Activated CD4-positive, alpha-beta T cell treated with anti-CD3 and anti-CD28 coated beads, Interleukin-2, amount 10 ng/mL, durations not matched to agents 24 days and 14 days (primary cell): ENCODE measurements at regions not wholly inside any gene's neighbourhood (a gene's known extent, or its start where the extent isn't known, plus 50 kb on each side); places are given as distances from the start of the nearest gene placed in this dataset.

Experiments used
- DNase-seq: peaks from one replicate; pipeline ENCODE4 v3.0.0; 2022
- H3K27ac Mint-ChIP-seq: one replicate; pipeline ENCODE4 v1.8.0; 2022; ENCODE audit warnings: mild to moderate bottlenecking, mixed read lengths
- H3K27me3 Mint-ChIP-seq: one replicate; pipeline ENCODE4 v1.8.0; 2022; ENCODE audit warnings: mixed read lengths
- H3K36me3 Mint-ChIP-seq: one replicate; pipeline ENCODE4 v1.8.0; 2022; ENCODE audit warnings: low read depth, mild to moderate bottlenecking, mixed read lengths
- H3K4me1 Mint-ChIP-seq: one replicate; pipeline ENCODE4 v1.8.0; 2021; ENCODE audit warnings: mixed read lengths
- H3K4me3 Mint-ChIP-seq: one replicate; pipeline ENCODE4 v1.8.0; 2022; ENCODE audit warnings: mild to moderate bottlenecking, moderate library complexity, mixed read lengths
- H3K9me3 Mint-ChIP-seq: one replicate; pipeline ENCODE4 v1.8.0; 2021; ENCODE audit warnings: mixed read lengths
- intact Hi-C: fragments of 100-400 bp; cut with micrococcal nuclease; formaldehyde crosslinking; loops from one replicate; pipeline ENCODE4 v1.15.1; 2023

- Mint-ChIP-seq H3K9me3 (peaks cover 3% of the 10 kb centered on the region), H3K27ac (no peak overlapping the region), H3K36me3 (peaks cover 3% of the 10 kb centered on the region), H3K4me1 (peaks cover 5% of the 10 kb centered on the region), H3K4me3 (no peak overlapping the region), H3K27me3 (no peaks in the 10 kb centered on the region)
- DNase-seq, result no peak
- intact Hi-C loops, result no loop called here
Measured at GRCh38 chr3:102181175-102181920, 253.5 kb upstream of the ZPLD1 start.

- Mint-ChIP-seq H3K9me3 (peaks cover 4% of the 10 kb centered on the region), H3K27me3 (no peaks in the 10 kb centered on the region), H3K27ac (no peak overlapping the region), H3K4me3 (no peak overlapping the region), H3K4me1 (peaks cover 5% of the 10 kb centered on the region), H3K36me3 (peaks cover under 1% of the 10 kb centered on the region)
- no peak for DNase-seq
- intact Hi-C loops, result no loop called here
Measured at GRCh38 chr3:102182162-102182561, 252.7 kb upstream of the ZPLD1 start.

- Mint-ChIP-seq H3K36me3 (no peaks in the 10 kb centered on the region), H3K27me3 (no peaks in the 10 kb centered on the region), H3K27ac (no peak overlapping the region), H3K4me3 (no peak overlapping the region), H3K9me3 (peaks cover 3% of the 10 kb centered on the region), H3K4me1 (peaks cover 5% of the 10 kb centered on the region)
- DNase-seq, result no peak
- intact Hi-C loops, result no loop called here
Measured at GRCh38 chr3:102183186-102183585, 251.6 kb upstream of the ZPLD1 start.

GRCh38 chr3:102183623-102184022 is 251.2 kb upstream of the ZPLD1 start:
- no peaks in the 10 kb centered on the region for H3K36me3 Mint-ChIP-seq
- no peak overlapping the region for H3K27ac Mint-ChIP-seq
- no peak for DNase-seq
- intact Hi-C loops, result no loop called here
- no peak overlapping the region for H3K4me3 Mint-ChIP-seq
- peaks cover 3% of the 10 kb centered on the region for H3K9me3 Mint-ChIP-seq
- peaks cover 5% of the 10 kb centered on the region for H3K4me1 Mint-ChIP-seq
- no peaks in the 10 kb centered on the region for H3K27me3 Mint-ChIP-seq

- intact Hi-C loops, result no loop called here
- Mint-ChIP-seq H3K27me3 (no peaks in the 10 kb centered on the region), H3K9me3 (peaks cover 8% of the 10 kb centered on the region), H3K4me3 (no peak overlapping the region), H3K4me1 (peaks cover 11% of the 10 kb centered on the region), H3K27ac (no peak overlapping the region), H3K36me3 (no peaks in the 10 kb centered on the region)
- no peak for DNase-seq
Measured at GRCh38 chr3:102189541-102189940, 245.3 kb upstream of the ZPLD1 start.

- Mint-ChIP-seq H3K27me3 (no peaks in the 10 kb centered on the region), H3K27ac (no peak overlapping the region), H3K4me1 (peaks cover 12% of the 10 kb centered on the region), H3K4me3 (no peak overlapping the region), H3K9me3 (peaks cover 8% of the 10 kb centered on the region), H3K36me3 (no peaks in the 10 kb centered on the region)
- no peak for DNase-seq
- intact Hi-C loops, result no loop called here
Measured at GRCh38 chr3:102189956-102190723, 244.7 kb upstream of the ZPLD1 start.

GRCh38 chr3:102192575-102192974 is 242.2 kb upstream of the ZPLD1 start:
- Mint-ChIP-seq H3K36me3 (no peaks in the 10 kb centered on the region), H3K4me1 (peaks cover 13% of the 10 kb centered on the region), H3K4me3 (no peak overlapping the region), H3K27me3 (no peaks in the 10 kb centered on the region), H3K9me3 (peaks cover 5% of the 10 kb centered on the region), H3K27ac (no peak overlapping the region)
- intact Hi-C loops, result no loop called here
- no peak for DNase-seq

GRCh38 chr3:102193255-102193654 is 241.6 kb upstream of the ZPLD1 start:
- peaks cover 5% of the 10 kb centered on the region for H3K9me3 Mint-ChIP-seq
- no peaks in the 10 kb centered on the region for H3K27me3 Mint-ChIP-seq
- no peak overlapping the region for H3K4me3 Mint-ChIP-seq
- H3K4me1 Mint-ChIP-seq, result peaks cover 13% of the 10 kb centered on the region
- H3K36me3 Mint-ChIP-seq, result no peaks in the 10 kb centered on the region
- no peak overlapping the region for H3K27ac Mint-ChIP-seq
- no peak for DNase-seq
- intact Hi-C loops, result no loop called here

- Mint-ChIP-seq H3K4me3 (no peak overlapping the region), H3K27ac (no peak overlapping the region), H3K36me3 (no peaks in the 10 kb centered on the region), H3K9me3 (peaks cover 5% of the 10 kb centered on the region), H3K27me3 (no peaks in the 10 kb centered on the region), H3K4me1 (peaks cover 13% of the 10 kb centered on the region)
- DNase-seq, result no peak
- intact Hi-C loops, result no loop called here
Measured at GRCh38 chr3:102194001-102194400, 240.8 kb upstream of the ZPLD1 start.

GRCh38 chr3:102194760-102195159 is 240.1 kb upstream of the ZPLD1 start:
- no peaks in the 10 kb centered on the region for H3K36me3 Mint-ChIP-seq
- H3K27me3 Mint-ChIP-seq, result no peaks in the 10 kb centered on the region
- no peak for DNase-seq
- no peak overlapping the region for H3K27ac Mint-ChIP-seq
- H3K9me3 Mint-ChIP-seq, result peaks cover 5% of the 10 kb centered on the region
- H3K4me3 Mint-ChIP-seq, result no peak overlapping the region
- intact Hi-C loops, result no loop called here
- peaks cover 13% of the 10 kb centered on the region for H3K4me1 Mint-ChIP-seq

GRCh38 chr3:102195198-102195948 is 239.4 kb upstream of the ZPLD1 start:
- H3K27ac Mint-ChIP-seq, result no peak overlapping the region
- no peak for DNase-seq
- H3K9me3 Mint-ChIP-seq, result peaks cover 5% of the 10 kb centered on the region
- intact Hi-C loops, result no loop called here
- no peaks in the 10 kb centered on the region for H3K36me3 Mint-ChIP-seq
- H3K27me3 Mint-ChIP-seq, result no peaks in the 10 kb centered on the region
- H3K4me1 Mint-ChIP-seq, result peaks cover 12% of the 10 kb centered on the region
- no peak overlapping the region for H3K4me3 Mint-ChIP-seq

GRCh38 chr3:102200126-102200525 is 234.7 kb upstream of the ZPLD1 start:
- Mint-ChIP-seq H3K9me3 (peaks cover 12% of the 10 kb centered on the region), H3K4me3 (no peak overlapping the region), H3K27me3 (peaks cover 6% of the 10 kb centered on the region), H3K4me1 (peaks cover 2% of the 10 kb centered on the region), H3K36me3 (no peaks in the 10 kb centered on the region), H3K27ac (no peak overlapping the region)
- peak; percentile 9 for DNase-seq
- intact Hi-C loops, result no loop called here

- no peak overlapping the region for H3K4me3 Mint-ChIP-seq
- intact Hi-C loops, result no loop called here
Measured at GRCh38 chr3:102200560-102200959, 234.3 kb upstream of the ZPLD1 start.

GRCh38 chr3:102205647-102206046 is 229.2 kb upstream of the ZPLD1 start:
- no peaks in the 10 kb centered on the region for H3K36me3 Mint-ChIP-seq
- DNase-seq, result peak; percentile 41
- intact Hi-C loops, result no loop called here
- peaks cover 6% of the 10 kb centered on the region for H3K27me3 Mint-ChIP-seq
- no peak overlapping the region for H3K4me3 Mint-ChIP-seq
- H3K9me3 Mint-ChIP-seq, result peaks cover 20% of the 10 kb centered on the region
- no peaks in the 10 kb centered on the region for H3K4me1 Mint-ChIP-seq
- H3K27ac Mint-ChIP-seq, result no peak overlapping the region

More at GRCh38 chr3:102200560-102200959, 234.3 kb upstream of the ZPLD1 start:
- Mint-ChIP-seq H3K27ac (no peak overlapping the region), H3K9me3 (peaks cover 14% of the 10 kb centered on the region), H3K4me1 (no peaks in the 10 kb centered on the region), H3K36me3 (no peaks in the 10 kb centered on the region), H3K27me3 (peaks cover 6% of the 10 kb centered on the region)
- DNase-seq, result no peak
